Endodermal cell (in vitro differentiated cells): ENCODE measurements at regions not wholly inside any gene's neighbourhood (a gene's known extent, or its start where the extent isn't known, plus 50 kb on each side); places are given as distances from the start of the nearest gene placed in this dataset.

Source experiments
- DNase-seq: peaks from one replicate; pipeline ENCODE4 v3.0.0-alpha.2; 2017
- H3K27ac ChIP-seq: 2 replicates; pipeline ENCODE4 v1.5.1; 2013; ENCODE audit warnings: mild to moderate bottlenecking, low read depth, low read length, moderate library complexity
- H3K27me3 ChIP-seq: 2 replicates; pipeline ENCODE4 v1.6.1; 2013; ENCODE audit warnings: mild to moderate bottlenecking, low read length, moderate library complexity; ENCODE audit not compliant: insufficient read depth, control insufficient read depth, poor library complexity, severe bottlenecking
- H3K36me3 ChIP-seq: 2 replicates; pipeline ENCODE4 v1.7.0; 2013; ENCODE audit warnings: mild to moderate bottlenecking, low read length, moderate library complexity; ENCODE audit not compliant: control insufficient read depth, insufficient read depth
- H3K4me1 ChIP-seq: one replicate; pipeline ENCODE4 v1.7.0; 2013; ENCODE audit warnings: low read length; ENCODE audit not compliant: control insufficient read depth, insufficient read depth
- H3K4me3 ChIP-seq: 2 replicates; pipeline ENCODE4 v1.5.1; 2013; ENCODE audit warnings: mild to moderate bottlenecking, low read length, moderate library complexity
- H3K9ac ChIP-seq: 2 replicates; pipeline ENCODE4 v1.6.1; 2013; ENCODE audit warnings: mild to moderate bottlenecking, low read length, moderate library complexity; ENCODE audit not compliant: poor library complexity, severe bottlenecking; ENCODE audit errors: extremely low read depth
- H3K9me3 ChIP-seq: 2 replicates; pipeline ENCODE4 v1.6.1; 2013; ENCODE audit warnings: mild to moderate bottlenecking, low read length, moderate library complexity; ENCODE audit not compliant: control insufficient read depth
- H3K27ac Mint-ChIP-seq: 2 replicates; pipeline ENCODE4 v1.8.0; 2020; ENCODE audit warnings: mixed read lengths
- H3K27me3 Mint-ChIP-seq: 2 replicates; pipeline ENCODE4 v1.8.0; 2021; ENCODE audit warnings: mild to moderate bottlenecking, mixed read lengths; ENCODE audit not compliant: insufficient read depth
- H3K36me3 Mint-ChIP-seq: 2 replicates; pipeline ENCODE4 v1.8.0; 2020; ENCODE audit warnings: low read depth, mixed read lengths
- H3K4me1 Mint-ChIP-seq: 2 replicates; pipeline ENCODE4 v1.8.0; 2020; ENCODE audit warnings: mixed read lengths
- H3K4me3 Mint-ChIP-seq: 2 replicates; pipeline ENCODE4 v1.8.0; 2020; ENCODE audit warnings: mild to moderate bottlenecking, moderate library complexity, mixed read lengths
- H3K9me3 Mint-ChIP-seq: 2 replicates; pipeline ENCODE4 v1.8.0; 2020; ENCODE audit warnings: mild to moderate bottlenecking, mixed read lengths
- whole genome bisulfite sequencing, 2 experiments: methylation state at CpG; one replicate each; pipeline versions ENCODE4 v1.1.5 to v1.1.7; 2013; ENCODE audit warnings: missing lambda C conversion rate in 2 of 2, mixed read lengths in 1 of 2; ENCODE audit not compliant: insufficient coverage in 1 of 2, insufficient read length in 1 of 2; 5-methylcytosine and 5-hydroxymethylcytosine counted together
- TF ChIP-seq, protein P1 (sequence below): fragments of 200-600 bp; sonication (generic); conservative IDR thresholded peaks from 2 replicates; pipeline ENCODE4 v1.5.0; 2021; ENCODE audit warnings: antibody characterized with exemption, mild to moderate bottlenecking

DNA sequence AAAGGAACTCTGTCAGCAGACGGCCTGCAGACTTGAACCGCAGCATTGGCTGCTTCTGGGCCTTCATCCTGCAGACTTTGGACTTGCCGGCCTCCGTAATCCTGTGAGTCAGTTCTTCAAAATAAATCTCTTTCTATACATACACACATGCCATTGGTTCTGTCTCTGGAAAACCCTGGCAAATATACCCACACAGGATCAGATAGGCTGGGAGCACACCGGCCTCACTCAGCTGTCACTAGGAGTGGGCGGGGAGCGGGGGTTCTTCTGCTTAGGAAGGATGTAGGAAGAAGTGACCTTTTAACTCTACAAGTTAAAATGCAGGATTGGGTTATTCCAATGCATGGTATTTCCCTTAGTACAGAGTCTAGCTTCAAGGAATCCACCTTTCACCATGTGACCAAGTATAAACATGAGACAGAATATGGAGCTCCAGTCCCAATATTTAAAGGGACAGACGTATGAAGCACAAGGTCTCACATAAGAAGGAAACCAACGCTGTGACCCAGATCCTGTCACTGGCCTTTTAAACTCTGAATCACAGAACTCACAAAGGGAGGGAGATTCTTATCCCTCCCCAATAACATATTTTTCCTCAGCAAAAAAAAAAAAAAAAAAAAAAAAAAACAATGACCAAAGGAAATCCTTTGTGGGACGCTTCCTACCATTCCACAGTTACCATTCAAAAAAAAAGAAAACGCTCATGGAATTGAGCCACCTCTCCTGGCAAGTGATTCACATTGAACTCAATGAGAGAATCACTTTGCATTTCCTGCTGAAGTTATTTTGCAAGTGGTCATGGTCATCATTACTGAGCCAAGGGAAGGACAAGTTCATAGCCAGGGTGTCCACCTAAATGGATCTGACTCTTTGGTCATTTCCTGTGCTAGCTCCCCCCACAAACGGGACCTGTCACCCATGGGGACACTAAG lies 352.9 kb downstream of the FOXO1 start:
- no peaks in the 10 kb centered on the region for H3K36me3 ChIP-seq
- no peak overlapping the region for H3K9ac ChIP-seq
- H3K4me3 Mint-ChIP-seq: no peak overlapping the region
- H3K4me3 ChIP-seq: no peak overlapping the region
- TF ChIP-seq, protein P1, sequence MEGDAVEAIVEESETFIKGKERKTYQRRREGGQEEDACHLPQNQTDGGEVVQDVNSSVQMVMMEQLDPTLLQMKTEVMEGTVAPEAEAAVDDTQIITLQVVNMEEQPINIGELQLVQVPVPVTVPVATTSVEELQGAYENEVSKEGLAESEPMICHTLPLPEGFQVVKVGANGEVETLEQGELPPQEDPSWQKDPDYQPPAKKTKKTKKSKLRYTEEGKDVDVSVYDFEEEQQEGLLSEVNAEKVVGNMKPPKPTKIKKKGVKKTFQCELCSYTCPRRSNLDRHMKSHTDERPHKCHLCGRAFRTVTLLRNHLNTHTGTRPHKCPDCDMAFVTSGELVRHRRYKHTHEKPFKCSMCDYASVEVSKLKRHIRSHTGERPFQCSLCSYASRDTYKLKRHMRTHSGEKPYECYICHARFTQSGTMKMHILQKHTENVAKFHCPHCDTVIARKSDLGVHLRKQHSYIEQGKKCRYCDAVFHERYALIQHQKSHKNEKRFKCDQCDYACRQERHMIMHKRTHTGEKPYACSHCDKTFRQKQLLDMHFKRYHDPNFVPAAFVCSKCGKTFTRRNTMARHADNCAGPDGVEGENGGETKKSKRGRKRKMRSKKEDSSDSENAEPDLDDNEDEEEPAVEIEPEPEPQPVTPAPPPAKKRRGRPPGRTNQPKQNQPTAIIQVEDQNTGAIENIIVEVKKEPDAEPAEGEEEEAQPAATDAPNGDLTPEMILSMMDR: no peak
- H3K4me1 Mint-ChIP-seq: peaks cover 25% of the 10 kb centered on the region
- H3K27me3 Mint-ChIP-seq: peaks cover 1% of the 10 kb centered on the region
- 85 to 89% methylated on average over 7 to 11 of the region's 12 CpGs for WGBS, 2 experiments
- H3K36me3 Mint-ChIP-seq: no peaks in the 10 kb centered on the region
- no peak for DNase-seq
- no peaks in the 10 kb centered on the region for H3K27me3 ChIP-seq
- peaks cover 3% of the 10 kb centered on the region for H3K9me3 ChIP-seq
- peaks cover 9% of the 10 kb centered on the region for H3K4me1 ChIP-seq
- H3K9me3 Mint-ChIP-seq: peaks cover 2% of the 10 kb centered on the region
- H3K27ac ChIP-seq: no peak overlapping the region
- no peak overlapping the region for H3K27ac Mint-ChIP-seq

DNA sequence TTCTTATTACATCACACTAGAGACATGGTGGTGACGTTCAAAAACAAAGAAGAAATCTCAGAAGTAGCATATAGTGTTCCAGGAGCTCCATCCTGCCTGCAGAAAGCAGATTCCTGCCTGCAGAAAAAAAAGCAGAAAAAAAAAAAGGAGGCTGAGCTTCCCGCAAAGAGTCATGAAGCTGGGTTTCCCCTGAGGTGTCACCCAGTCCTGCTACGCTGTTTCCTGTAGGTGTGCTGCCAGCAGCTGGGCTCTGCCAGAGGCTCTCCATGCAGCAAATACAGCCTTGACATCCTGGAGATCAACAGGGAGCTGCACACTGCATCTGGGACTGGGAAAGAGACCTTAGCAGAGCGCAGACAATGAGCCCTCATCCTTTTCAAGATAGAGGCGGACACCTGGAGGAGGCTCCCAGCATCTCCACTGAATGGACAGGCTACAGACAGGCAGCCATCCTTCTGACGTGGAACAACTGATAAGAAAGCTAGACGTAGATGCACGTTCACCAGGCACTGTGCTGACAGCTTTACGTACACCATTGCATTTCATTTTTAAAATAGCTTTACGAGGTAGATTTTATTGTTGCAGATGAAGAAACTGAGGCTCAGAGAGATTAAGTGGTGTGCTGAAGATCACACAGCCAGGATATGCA lies 350.9 kb downstream of the FOXO1 start:
- Histone ChIP-seq H3K36me3 (no peaks in the 10 kb centered on the region), H3K9ac (no peak overlapping the region), H3K27ac (no peak overlapping the region), H3K4me3 (no peak overlapping the region), H3K4me1 (peaks cover 2% of the 10 kb centered on the region), H3K9me3 (no peaks in the 10 kb centered on the region), H3K27me3 (no peaks in the 10 kb centered on the region)
- WGBS, 2 experiments: 92 to 96% methylated on average over 7 to 10 of the region's 10 CpGs
- no peak overlapping the region for H3K4me3 Mint-ChIP-seq
- no peak overlapping the region for H3K27ac Mint-ChIP-seq
- H3K9me3 Mint-ChIP-seq: no peaks in the 10 kb centered on the region
- TF ChIP-seq, protein P1: no peak
- peaks cover 15% of the 10 kb centered on the region for H3K4me1 Mint-ChIP-seq
- H3K36me3 Mint-ChIP-seq: no peaks in the 10 kb centered on the region
- no peak for DNase-seq
- peaks cover 1% of the 10 kb centered on the region for H3K27me3 Mint-ChIP-seq

DNA sequence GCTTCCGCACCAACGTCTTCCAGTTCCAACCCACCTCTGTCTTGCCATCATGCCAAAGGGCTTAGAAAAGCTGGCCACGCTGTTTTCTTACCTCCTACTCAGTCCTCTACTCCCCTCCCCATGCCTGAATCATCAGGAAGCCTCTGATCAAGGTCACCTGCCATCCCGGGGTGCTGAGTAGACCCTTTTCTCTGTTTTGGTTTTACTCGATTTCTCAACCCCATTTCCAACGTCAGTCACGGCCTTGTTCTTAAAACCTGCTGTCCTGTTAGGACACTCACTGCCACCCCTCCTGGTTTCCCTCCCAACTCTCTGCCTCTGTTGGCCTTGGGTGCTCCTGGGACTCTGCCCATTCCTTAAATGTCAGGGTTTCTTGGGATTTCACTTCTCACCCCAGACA lies 350.1 kb downstream of the FOXO1 start:
- Mint-ChIP-seq H3K4me3 (no peak overlapping the region), H3K9me3 (no peaks in the 10 kb centered on the region), H3K4me1 (peaks cover 15% of the 10 kb centered on the region), H3K36me3 (no peaks in the 10 kb centered on the region), H3K27ac (no peak overlapping the region), H3K27me3 (peaks cover 1% of the 10 kb centered on the region)
- H3K27me3 ChIP-seq: no peaks in the 10 kb centered on the region
- no peak overlapping the region for H3K27ac ChIP-seq
- H3K9ac ChIP-seq: no peak overlapping the region
- H3K4me3 ChIP-seq: no peak overlapping the region
- H3K4me1 ChIP-seq: peaks cover 2% of the 10 kb centered on the region
- no peaks in the 10 kb centered on the region for H3K9me3 ChIP-seq
- DNase-seq: no peak
- H3K36me3 ChIP-seq: no peaks in the 10 kb centered on the region
- TF ChIP-seq, protein P1: no peak
- 85 to 94% methylated on average over 7 of the region's 7 CpGs for WGBS, 2 experiments
